Neural cell (in vitro differentiated cells): ENCODE measurements at regions not wholly inside any gene's neighbourhood (a gene's known extent, or its start where the extent isn't known, plus 50 kb on each side); places are given as distances from the start of the nearest gene placed in this dataset.

Source experiments
- H2AFZ ChIP-seq: fragments of 200-600, 300-800 bp; sonication (generic), shearing (Covaris generic); 2 replicates; pipeline ENCODE4 v1.6.0; 2014; ENCODE audit warnings: low read depth, mild to moderate bottlenecking, antibody characterized with exemption, low read length, moderate library complexity
- H3F3A ChIP-seq: fragments of 200-600 bp; shearing (Covaris generic); 2 replicates; pipeline ENCODE4 v1.6.1; 2016; ENCODE audit warnings: mild to moderate bottlenecking, moderate library complexity, mixed read lengths, antibody characterized with exemption, low read length; ENCODE audit not compliant: insufficient read depth, poor library complexity, severe bottlenecking
- H3K27ac ChIP-seq: fragments of 200-600, 300-800 bp; sonication (generic), shearing (Covaris generic); 2 replicates; pipeline ENCODE4 v1.5.1; 2014; ENCODE audit warnings: mild to moderate bottlenecking, low read length, moderate library complexity
- H3K27me3 ChIP-seq: fragments of 300-800, 200-600 bp; sonication (generic), shearing (Covaris generic); 2 replicates; pipeline ENCODE4 v1.6.0; 2014; ENCODE audit warnings: mild to moderate bottlenecking, low read depth, low read length, moderate library complexity; ENCODE audit not compliant: insufficient read depth
- H3K36me3 ChIP-seq: fragments of 300-800, 200-600 bp; sonication (generic), shearing (Covaris generic); 2 replicates; pipeline ENCODE4 v1.5.1; 2014; ENCODE audit warnings: mild to moderate bottlenecking, antibody characterized with exemption, low read length, moderate library complexity; ENCODE audit not compliant: insufficient read depth
- H3K4me2 ChIP-seq: fragments of 300-800, 200-600 bp; sonication (generic), shearing (Covaris generic); 2 replicates; pipeline ENCODE4 v1.6.0; 2014; ENCODE audit warnings: mild to moderate bottlenecking, low read length
- H3K4me3 ChIP-seq: fragments of 300-800, 200-600 bp; sonication (generic), shearing (Covaris generic); 2 replicates; pipeline ENCODE4 v1.5.1; 2014; ENCODE audit warnings: mild to moderate bottlenecking, low read length, moderate library complexity
- H3K79me2 ChIP-seq: fragments of 200-600 bp; shearing (Covaris generic); replicated peaks from 2 replicates; pipeline ENCODE4 v1.6.0; 2014; ENCODE audit warnings: mild to moderate bottlenecking, low read length, moderate library complexity; ENCODE audit not compliant: insufficient read depth
- H3K9ac ChIP-seq: fragments of 300-800, 200-600 bp; sonication (generic), shearing (Covaris generic); 2 replicates; pipeline ENCODE4 v1.6.1; 2016; ENCODE audit warnings: mild to moderate bottlenecking, low read length, mixed read lengths
- H3K9me2 ChIP-seq: fragments of 200-600 bp; shearing (Covaris generic); 2 replicates; pipeline ENCODE4 v1.6.1; 2016; ENCODE audit warnings: mild to moderate bottlenecking, low read length, mixed read lengths; ENCODE audit not compliant: insufficient read depth
- H3K9me3 ChIP-seq: fragments of 200-600, 300-800 bp; sonication (generic), shearing (Covaris generic); 2 replicates; pipeline ENCODE4 v1.6.1; 2016; ENCODE audit warnings: mild to moderate bottlenecking, mixed run types, low read length, moderate library complexity, mixed read lengths
- H4K20me1 ChIP-seq: fragments of 200-600 bp; shearing (Covaris generic); 2 replicates; pipeline ENCODE4 v1.6.1; 2016; ENCODE audit warnings: mild to moderate bottlenecking, mixed run types; ENCODE audit not compliant: insufficient read depth
- EP300 ChIP-seq: fragments of 450-650 bp; conservative IDR thresholded peaks from 2 replicates; pipeline ENCODE4 v1.6.1; 2014; ENCODE audit warnings: antibody characterized with exemption, mild to moderate bottlenecking, moderate library complexity; ENCODE audit not compliant: poor library complexity, severe bottlenecking
- EZH2 ChIP-seq: fragments of 200-600, 300-800 bp; shearing (Covaris generic), sonication (generic); IDR thresholded peaks from 2 replicates; pipeline ENCODE4 v1.6.1; 2014; ENCODE audit warnings: antibody characterized with exemption, low read length, borderline replicate concordance, mild to moderate bottlenecking; ENCODE audit not compliant: insufficient read depth, poor library complexity, severe bottlenecking
- MXI1 ChIP-seq: fragments of 450-650 bp; conservative IDR thresholded peaks from 2 replicates; pipeline ENCODE4 v1.6.1; 2014; ENCODE audit warnings: antibody characterized with exemption, mild to moderate bottlenecking; ENCODE audit not compliant: poor library complexity, severe bottlenecking
- POLR2AphosphoS5 ChIP-seq: IDR thresholded peaks from 2 replicates; pipeline ENCODE4 v1.6.1; 2012
- RAD21 ChIP-seq: fragments of 450-650 bp; conservative IDR thresholded peaks from 2 replicates; pipeline ENCODE4 v1.6.1; 2014; ENCODE audit warnings: antibody characterized with exemption, mild to moderate bottlenecking, moderate library complexity
- SMC3 ChIP-seq: fragments of 450-650 bp; conservative IDR thresholded peaks from 2 replicates; pipeline ENCODE4 v1.6.1; 2014; ENCODE audit warnings: antibody characterized with exemption, mild to moderate bottlenecking, moderate library complexity; ENCODE audit not compliant: poor library complexity
- TAF1 ChIP-seq: IDR thresholded peaks from 2 replicates; pipeline ENCODE4 v1.6.1; 2012; ENCODE audit warnings: low read depth
- TF ChIP-seq, protein P1 (sequence below): IDR thresholded peaks from 2 replicates; pipeline ENCODE4 v1.6.1; 2012; ENCODE audit warnings: borderline replicate concordance
- TF ChIP-seq, protein P2 (sequence below): fragments of 450-650 bp; IDR thresholded peaks from 2 replicates; pipeline ENCODE4 v1.5.1; 2014; ENCODE audit warnings: antibody characterized with exemption, mild to moderate bottlenecking, moderate library complexity; ENCODE audit not compliant: poor library complexity, severe bottlenecking

DNA sequence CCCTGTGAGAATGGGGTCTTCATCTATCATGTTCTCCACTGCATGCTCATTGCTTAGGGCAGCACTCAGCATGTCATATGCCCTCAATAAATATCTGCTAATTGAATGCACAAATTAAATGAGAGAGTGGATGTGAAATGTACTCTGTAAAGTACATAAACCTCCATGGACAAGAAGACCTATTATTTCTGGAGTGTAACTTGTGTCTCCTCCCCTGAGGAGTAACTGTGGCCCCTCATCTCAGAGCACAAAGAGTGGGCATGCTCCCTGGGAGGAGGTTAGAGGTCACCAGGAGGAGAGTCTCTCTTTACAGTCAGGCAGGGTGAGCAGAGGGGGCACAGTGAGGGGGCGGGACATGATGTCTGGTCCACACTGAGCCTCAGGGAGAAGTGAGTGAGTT, 313.6 kb upstream of the PODXL start:
- Histone ChIP-seq H3K27ac (no peak overlapping the region), H3F3A (no peaks in the 10 kb centered on the region), H3K27me3 (no peaks in the 10 kb centered on the region), H3K36me3 (no peaks in the 10 kb centered on the region), H3K9ac (no peak overlapping the region), H4K20me1 (no peaks in the 10 kb centered on the region), H2AFZ (no peak overlapping the region), H3K4me2 (no peak overlapping the region), H3K4me3 (no peak overlapping the region), H3K9me3 (no peaks in the 10 kb centered on the region), H3K9me2 (no peaks in the 10 kb centered on the region), H3K79me2 (no peaks in the 10 kb centered on the region)
- TF ChIP-seq RAD21 = no peak
- TF ChIP-seq EZH2 = no peak
- no peak for TF ChIP-seq POLR2AphosphoS5
- TF ChIP-seq SMC3 = no peak
- TF ChIP-seq EP300 = no peak
- TF ChIP-seq TAF1 = no peak
- TF ChIP-seq, protein P1, sequence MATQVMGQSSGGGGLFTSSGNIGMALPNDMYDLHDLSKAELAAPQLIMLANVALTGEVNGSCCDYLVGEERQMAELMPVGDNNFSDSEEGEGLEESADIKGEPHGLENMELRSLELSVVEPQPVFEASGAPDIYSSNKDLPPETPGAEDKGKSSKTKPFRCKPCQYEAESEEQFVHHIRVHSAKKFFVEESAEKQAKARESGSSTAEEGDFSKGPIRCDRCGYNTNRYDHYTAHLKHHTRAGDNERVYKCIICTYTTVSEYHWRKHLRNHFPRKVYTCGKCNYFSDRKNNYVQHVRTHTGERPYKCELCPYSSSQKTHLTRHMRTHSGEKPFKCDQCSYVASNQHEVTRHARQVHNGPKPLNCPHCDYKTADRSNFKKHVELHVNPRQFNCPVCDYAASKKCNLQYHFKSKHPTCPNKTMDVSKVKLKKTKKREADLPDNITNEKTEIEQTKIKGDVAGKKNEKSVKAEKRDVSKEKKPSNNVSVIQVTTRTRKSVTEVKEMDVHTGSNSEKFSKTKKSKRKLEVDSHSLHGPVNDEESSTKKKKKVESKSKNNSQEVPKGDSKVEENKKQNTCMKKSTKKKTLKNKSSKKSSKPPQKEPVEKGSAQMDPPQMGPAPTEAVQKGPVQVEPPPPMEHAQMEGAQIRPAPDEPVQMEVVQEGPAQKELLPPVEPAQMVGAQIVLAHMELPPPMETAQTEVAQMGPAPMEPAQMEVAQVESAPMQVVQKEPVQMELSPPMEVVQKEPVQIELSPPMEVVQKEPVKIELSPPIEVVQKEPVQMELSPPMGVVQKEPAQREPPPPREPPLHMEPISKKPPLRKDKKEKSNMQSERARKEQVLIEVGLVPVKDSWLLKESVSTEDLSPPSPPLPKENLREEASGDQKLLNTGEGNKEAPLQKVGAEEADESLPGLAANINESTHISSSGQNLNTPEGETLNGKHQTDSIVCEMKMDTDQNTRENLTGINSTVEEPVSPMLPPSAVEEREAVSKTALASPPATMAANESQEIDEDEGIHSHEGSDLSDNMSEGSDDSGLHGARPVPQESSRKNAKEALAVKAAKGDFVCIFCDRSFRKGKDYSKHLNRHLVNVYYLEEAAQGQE = no peak
- TF ChIP-seq, protein P2, sequence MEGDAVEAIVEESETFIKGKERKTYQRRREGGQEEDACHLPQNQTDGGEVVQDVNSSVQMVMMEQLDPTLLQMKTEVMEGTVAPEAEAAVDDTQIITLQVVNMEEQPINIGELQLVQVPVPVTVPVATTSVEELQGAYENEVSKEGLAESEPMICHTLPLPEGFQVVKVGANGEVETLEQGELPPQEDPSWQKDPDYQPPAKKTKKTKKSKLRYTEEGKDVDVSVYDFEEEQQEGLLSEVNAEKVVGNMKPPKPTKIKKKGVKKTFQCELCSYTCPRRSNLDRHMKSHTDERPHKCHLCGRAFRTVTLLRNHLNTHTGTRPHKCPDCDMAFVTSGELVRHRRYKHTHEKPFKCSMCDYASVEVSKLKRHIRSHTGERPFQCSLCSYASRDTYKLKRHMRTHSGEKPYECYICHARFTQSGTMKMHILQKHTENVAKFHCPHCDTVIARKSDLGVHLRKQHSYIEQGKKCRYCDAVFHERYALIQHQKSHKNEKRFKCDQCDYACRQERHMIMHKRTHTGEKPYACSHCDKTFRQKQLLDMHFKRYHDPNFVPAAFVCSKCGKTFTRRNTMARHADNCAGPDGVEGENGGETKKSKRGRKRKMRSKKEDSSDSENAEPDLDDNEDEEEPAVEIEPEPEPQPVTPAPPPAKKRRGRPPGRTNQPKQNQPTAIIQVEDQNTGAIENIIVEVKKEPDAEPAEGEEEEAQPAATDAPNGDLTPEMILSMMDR = no peak
- no peak for TF ChIP-seq MXI1

DNA sequence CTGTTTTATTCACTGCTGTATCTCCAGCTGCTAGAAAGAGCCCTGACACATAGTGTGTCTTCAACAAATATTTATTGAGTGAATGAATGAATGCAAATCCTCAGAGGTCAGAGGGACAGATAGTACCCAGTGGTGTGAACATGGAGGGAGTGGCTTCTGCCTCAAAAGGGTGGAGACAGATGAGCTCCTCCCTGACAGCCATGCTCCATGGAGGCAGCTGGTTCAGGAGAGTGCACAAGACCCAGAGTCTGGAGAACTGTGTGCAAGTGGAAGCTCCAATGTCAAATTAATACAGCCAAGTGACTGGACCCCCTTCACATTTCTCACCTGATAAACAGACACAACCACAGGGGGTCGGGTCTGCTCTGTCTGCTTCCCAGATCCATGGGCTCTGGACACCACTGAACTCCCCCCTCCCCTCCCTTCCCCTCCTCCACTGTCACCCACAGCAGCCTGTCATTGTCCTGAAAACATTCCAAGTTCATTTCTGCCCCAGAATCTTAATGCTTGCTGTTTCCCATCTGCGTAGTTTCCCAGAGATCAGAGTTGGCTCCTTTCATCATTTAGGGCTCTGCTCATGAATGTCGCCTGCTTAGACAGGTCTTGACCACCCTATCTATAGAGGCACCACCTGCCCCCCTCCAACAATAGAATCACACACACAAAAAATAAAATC, 312.9 kb upstream of the PODXL start:
- no peaks in the 10 kb centered on the region for H4K20me1 ChIP-seq
- H3F3A ChIP-seq = no peaks in the 10 kb centered on the region
- no peaks in the 10 kb centered on the region for H3K9me3 ChIP-seq
- H3K4me3 ChIP-seq = no peak overlapping the region
- no peaks in the 10 kb centered on the region for H3K79me2 ChIP-seq
- no peak overlapping the region for H3K27ac ChIP-seq
- no peaks in the 10 kb centered on the region for H3K36me3 ChIP-seq
- no peaks in the 10 kb centered on the region for H3K27me3 ChIP-seq
- TF ChIP-seq POLR2AphosphoS5 = no peak
- no peak for TF ChIP-seq MXI1
- TF ChIP-seq RAD21 = no peak
- TF ChIP-seq EZH2 = no peak
- no peak for TF ChIP-seq EP300
- TF ChIP-seq SMC3 = no peak
- TF ChIP-seq, protein P1 = no peak
- TF ChIP-seq TAF1 = no peak
- TF ChIP-seq, protein P2 = no peak
- no peak overlapping the region for H3K4me2 ChIP-seq
- no peak overlapping the region for H3K9ac ChIP-seq
- no peak overlapping the region for H2AFZ ChIP-seq
- no peaks in the 10 kb centered on the region for H3K9me2 ChIP-seq
